GM18907 (cell line): ENCODE measurements at regions not wholly inside any gene's neighbourhood (a gene's known extent, or its start where the extent isn't known, plus 50 kb on each side); places are given as distances from the start of the nearest gene placed in this dataset.

Experiments
- ATAC-seq: cut with Tn5 transposase; IDR thresholded peaks from one replicate; pipeline ENCODE4 v1.9.1; 2021; ENCODE audit warnings: mild to moderate bottlenecking, moderate library complexity; ENCODE audit not compliant: unreplicated experiment

DNA sequence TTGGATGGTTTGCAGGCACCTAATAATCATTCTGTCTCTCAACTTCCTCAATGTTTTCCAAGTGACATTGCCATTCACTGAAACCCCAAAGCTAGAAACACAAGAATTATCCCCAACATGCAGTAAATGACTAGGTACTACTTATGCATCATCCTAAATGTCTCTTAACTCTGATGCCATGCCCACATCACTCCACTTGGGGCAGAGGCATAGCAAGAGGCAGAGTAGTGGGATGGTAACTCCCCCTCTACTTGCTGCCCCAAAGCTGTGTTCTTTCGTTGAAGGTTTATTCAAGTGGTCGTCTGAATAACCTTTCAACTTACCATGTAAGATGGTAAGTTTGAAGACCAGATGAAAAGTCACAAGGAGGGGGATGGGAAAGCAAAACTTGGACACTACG, 77.9 kb upstream of the SOX5 start:
- ATAC-seq, result no peak

DNA sequence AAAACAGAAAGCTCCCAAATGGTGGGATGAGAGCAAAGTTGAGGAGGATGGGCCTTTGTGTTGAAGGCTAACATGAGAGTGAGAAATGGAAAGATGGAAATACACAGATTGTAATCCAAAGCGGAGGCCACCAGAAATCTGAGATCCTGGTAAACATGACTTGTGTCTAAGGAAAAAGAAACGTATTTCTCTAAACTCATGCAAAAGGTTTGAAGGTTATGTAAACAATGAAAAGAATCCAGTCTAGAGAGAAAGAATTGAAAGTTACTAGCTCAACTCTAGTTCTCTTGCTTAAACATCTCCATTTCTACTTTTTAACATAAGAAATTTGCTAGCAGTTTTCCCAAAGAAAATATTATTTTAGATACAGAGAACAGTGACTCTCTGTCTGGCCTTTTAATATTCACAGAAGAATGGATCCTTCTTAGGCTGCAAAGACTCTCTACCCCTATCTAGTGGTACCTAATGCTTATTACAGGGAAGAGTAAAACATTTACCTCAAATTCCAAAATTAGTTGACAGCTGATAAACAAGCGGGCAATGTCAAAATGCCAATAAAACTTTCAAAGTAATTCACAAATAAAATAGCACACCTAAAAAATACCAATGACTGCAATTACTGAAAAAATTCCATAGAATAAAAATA, 75.8 kb upstream of the SOX5 start:
- no peak for ATAC-seq

DNA sequence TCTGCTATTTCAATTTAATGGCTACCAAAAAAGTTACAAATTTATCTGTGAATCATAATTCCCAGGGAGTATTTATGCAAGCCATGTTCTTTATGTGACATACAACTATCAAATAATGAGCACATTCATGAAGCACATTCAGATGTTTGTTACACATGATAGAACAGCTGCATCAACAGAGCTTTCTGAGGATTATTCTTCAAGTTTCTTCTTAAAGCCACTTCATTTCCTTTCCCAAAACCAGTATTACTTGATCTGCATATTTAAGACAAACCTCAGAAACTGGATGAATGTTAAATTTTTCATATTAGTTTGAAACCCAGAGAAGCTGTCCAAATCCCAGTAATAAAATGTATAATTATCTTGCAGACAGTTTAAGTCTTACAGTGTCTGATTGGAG, 73.6 kb upstream of the SOX5 start:
- ATAC-seq, result no peak

DNA sequence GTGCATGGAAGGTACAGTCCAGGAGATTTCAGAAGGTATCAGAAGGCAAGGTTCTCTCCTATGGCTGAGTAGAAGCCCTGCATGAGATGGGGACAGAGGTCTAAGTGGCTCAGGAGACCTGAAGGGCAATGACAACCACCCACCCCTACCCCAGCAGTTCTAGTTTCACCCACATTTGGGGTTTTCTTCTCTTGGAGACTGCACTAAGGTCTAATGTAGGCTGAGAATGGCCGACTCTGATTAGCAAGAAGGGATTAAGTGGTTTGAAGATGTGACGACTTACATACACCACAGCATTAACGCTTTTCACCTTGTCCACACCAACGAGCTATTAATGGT, 71.7 kb upstream of the SOX5 start:
- no peak for ATAC-seq

DNA sequence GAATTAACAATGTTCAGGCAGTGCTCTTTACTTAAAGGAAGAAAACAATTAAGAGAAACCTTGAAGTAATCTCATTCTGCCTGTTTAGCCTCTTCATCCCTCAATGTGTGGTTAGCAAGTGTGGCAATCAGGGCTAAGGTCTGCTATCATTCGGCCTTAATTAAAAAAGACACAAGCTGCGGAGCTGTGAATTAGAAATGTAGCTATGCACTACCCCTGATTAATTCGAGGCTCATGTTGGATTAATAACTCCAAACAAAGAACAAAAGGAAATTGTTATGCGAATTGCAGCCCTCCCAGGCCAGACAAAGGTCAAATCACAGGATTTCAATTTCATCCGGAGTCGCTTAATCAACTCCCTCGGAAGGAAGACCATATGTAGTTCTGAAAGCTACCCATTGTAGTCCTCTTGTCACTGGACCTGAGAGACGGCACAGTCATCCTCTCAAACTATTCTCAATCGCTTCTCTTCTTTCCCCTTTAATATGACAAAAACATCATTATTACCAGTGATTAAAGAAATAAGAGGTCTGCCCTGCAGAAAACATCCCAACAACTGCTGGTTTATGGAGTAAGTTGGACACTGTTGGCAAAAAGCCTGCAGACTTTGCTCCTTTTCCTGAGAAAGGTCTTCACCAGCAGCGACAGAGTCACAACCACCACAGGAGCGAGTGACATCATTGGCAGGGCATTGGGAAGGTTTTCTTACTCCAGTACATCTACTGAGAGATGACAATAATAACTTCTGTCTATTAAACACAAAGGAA, 71.1 kb upstream of the SOX5 start:
- ATAC-seq, result no peak

DNA sequence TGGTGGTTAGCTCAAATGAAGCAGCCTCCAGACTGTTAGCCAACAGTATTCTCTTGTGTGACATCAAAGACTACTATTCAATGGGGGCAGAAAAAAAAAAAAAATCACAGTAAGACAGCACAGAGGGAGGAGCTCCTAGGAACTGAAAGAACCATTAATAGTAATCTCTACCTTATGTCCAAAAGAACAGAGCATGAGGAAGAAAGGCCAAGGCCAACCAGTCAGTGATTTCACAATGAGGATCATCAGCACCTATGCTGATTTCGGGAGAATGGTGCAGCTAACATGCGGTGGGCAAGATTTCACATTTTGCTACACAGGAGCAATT, 66.3 kb upstream of the SOX5 start:
- ATAC-seq, result no peak

DNA sequence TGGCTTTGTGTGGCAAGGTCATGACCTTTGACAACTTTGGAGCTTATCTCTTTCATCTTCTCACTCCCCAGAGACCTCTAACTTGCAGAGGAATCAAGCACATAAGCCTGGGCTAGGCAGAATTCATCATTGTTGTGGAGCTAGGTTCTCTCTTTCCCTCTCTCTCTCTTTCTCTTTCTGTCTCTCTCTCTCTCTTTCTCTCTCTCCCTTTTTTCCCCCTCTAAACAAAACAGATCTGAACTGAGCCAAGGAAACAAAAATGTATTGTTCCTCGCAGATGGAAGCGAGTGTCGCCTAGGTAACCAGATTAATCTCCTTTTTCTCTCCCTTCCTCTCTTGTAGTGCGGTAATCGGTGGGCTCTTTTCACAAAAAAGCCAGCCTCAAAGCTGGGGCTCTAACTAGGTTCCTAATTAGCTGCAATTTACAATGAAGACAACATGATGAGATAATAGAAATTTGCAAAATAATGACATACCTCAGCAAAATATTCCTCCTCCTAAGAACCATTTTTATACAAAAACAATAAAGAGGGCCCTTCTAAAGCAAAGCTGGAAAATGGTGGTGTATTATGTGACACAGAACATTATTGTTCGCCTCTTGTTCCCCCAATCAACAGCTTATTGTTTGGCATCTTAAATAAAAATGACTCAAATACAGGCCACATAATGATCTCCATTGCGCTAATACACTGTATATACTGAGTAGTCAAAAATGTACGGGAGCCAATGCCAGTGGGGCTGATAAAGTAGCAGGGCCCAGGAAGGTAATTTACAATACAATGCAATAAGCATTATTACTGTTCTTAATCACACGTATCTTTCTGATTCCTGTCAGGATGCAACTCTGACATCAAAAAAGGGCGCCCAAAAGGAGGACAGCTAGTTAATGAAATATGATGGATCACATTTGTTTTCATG, 65.7 kb upstream of the SOX5 start:
- no peak for ATAC-seq

DNA sequence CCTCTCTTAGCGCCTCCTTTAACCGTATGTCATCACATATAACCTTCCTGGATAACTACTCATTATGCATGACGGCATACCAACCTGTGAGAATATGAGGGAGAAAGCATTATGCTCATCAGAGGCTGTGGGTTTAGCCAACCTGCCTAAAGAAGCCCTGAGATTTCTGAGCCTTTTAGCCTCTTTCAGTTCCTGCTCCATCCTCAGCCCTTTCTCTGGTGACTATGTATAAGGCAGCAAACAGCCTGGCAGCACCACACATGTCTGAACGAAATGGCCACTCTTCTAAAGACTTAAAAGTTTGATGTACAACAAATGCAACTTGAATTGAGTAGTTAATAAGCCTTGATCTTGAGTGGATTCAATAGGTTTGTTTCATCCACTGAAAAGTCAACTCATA, 64.8 kb upstream of the SOX5 start:
- no peak for ATAC-seq

DNA sequence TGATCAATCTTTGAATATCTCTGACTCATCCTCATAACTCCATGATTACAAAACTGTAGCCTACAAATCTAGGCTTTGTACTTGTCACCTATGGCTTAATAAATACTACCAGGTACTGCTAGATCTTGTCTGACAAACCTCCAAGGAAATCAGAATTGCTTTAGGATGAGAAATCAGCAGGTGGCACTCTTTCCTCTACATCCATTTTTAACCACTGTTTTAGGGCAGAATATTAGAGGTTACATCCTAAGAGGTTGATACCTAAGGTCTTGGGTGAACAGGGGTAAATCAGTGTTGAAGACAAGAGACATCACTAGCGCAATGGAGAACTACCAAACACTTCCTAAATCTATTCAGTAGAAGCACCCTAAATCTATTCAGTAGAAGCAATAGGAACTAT, 63.1 kb upstream of the SOX5 start:
- ATAC-seq, result no peak

DNA sequence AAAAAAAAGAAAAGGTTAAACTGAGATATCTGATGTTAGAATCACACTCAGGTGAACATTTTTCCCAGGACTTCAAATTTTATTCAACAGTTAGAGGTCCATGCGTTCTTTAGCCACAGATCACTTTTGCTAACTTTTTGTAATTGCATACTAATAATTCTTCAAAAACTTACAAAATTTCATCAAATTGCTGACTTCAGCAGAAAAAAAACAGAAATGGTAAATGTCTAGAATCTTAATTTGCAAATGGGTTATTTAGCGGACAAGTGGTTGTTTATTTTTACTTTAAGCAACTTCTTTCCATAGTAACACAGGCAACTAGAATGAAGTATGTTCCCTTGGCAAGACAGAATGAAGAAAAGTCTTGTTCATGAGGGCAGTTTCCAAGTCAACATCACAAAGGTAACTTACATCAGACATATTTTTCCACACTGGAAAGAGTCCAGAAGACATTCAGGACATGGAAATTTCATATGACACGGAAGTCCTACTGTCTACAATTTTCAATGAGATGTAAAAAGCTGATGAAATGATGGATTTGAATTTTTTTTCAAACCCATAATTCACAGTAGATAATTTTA, 62.5 kb upstream of the SOX5 start:
- ATAC-seq, result no peak

DNA sequence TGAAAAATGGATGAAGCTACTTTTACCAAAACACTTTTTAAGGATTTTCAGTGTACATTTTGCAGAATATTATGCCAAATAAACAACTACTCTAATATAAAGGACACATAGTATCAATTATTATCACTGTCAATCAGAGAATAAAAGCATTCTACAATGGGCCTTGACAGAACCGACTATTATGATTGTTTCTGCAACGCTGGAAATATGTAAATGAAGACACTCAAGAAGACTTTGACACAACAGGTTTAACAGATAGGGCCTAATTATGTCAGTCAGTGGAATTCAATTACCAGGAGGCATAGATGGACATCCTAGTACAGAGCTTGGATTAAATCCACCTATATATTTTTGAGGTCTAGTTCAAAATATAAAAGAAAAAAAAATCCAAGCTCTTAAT, 58.7 kb upstream of the SOX5 start:
- ATAC-seq, result no peak
